ENCODE measurements at regions not wholly inside any gene's neighbourhood (a gene's known extent, or its start where the extent isn't known, plus 50 kb on each side); places are given as distances from the start of the nearest gene placed in this dataset.

DNA sequence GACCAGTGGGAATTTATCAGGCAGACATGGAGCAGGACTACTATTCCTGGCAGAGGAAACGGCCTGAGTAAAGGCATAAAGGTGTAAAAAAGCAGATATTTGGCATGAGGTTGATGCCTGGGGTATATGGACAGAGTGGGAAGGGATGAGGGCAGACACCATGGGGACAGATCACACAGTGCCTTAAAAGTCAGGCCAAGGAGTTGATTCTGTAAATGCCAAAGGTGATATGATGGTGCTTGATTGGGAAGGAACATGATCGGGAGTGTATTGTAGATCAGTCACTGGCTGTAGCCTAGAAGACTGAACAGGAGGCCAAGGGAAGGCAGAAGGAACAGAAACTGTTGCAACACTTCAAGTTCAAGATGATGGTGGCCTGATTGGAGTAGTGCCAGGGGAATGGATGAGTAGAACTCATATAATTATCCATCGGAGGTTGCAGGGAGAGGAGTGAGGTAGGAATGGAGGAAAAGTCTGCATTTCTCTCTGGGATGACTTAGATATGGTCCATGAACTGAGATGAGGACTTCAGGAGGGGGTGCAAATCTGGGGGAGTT is 594.3 kb upstream of the KLF4 start:
- no peak for DNase-seq

DNA sequence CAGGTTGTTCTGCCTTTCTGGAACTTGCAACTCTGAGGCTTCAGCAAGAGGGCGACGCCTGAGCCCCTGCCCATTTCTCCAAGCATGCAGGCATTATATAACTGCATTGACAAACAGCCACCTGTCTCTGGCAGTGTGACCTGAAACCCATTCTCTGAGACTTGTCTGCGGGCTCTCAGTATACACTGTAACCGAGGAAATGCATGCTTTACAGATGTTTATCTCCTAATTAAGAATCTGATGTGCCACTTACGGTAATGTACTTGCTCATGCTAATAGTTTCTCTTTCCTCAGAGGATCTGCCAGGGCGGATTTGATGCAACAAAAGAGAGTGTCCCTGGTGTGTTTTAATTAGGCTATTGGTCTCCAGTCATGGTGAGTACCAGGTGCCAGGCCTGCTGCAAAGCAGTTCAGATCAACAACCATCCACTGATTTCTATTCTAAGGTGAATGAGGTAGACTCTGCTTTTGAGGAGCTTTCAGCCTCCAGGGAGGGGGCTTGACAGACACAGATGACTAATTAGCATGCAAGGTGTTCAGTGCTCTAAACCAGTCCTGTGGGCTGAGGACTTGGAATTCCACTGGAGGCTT is 593.7 kb upstream of the KLF4 start:
- DNase-seq: no peak

DNA sequence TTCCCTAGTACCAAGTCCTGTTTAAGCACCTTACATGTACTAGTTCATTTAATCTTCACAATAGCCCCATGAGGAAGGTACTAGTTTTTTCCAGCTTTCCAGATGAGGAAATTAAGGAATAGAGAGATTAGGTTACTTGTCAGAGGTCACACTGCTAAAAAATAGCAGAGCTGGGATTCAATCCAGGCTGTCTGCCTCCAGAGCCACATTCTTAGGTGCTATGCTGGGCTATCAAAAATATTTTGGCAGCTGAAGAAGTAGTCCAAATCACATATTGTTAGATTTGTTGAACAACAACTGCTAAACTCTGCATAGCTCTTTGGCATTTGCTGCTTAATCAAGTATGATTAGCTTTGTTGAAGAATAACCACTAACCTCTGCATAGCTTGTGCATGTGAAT is 591.5 kb upstream of the KLF4 start:
- DNase-seq: no peak

DNA sequence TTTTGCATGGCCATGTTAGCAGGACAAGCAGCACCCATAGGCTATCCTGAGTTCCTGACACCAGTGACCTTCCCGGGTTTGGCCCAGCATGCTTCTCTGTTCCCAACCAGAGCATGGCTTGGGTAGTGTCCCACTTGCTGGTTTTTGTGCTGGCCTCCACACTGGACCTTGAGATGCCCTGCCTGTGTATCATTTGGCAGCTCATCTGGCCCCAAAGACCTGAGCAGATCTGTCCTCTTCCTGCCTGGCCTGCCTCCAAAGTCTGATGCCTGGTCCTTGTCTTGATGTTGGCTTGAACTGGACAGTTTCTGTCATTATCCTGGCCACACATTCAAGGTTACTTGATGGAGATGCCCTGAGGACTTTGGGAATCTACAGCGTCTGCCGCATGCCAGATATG is 590.7 kb upstream of the KLF4 start:
- DNase-seq: no peak

DNA sequence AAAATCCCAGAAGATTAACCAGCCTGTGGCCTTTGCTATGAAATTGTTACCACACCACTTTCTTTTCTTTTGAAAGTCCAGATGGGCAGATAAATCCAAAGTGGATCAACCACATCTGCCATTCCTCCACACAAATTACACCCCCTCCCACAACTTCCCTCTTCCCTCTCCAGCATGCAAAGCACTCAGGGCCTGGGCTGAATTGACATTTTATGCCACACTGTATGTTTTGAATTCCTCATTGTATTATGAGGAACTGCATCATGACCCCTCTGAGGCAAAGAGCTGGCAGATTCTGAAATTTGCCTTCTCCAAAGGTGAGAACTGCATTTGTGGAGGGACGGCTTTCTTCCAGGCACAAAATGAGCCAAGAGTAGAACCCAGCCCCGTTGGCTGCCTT is 589.2 kb upstream of the KLF4 start:
- no peak for DNase-seq

DNA sequence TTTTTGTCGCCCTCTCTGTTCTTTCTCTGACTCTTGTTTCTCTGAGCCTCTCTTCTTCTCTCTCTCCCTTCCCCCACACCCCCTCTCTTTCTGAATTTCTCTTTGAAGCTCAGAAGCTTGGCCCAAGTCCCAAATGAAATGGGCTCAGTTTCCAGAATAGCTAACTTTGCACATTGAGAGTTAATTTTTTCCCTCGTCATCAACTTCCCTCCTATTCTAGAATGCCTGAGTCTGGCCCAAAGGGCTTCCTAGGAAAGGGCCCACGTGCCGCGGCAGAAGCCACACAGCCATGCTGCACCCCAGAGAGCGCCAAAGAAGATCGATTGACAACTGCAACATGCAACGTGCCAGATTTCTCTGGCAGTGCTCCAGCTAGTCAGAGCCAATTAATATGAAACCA is 588.8 kb upstream of the KLF4 start:
- DNase-seq: no peak

DNA sequence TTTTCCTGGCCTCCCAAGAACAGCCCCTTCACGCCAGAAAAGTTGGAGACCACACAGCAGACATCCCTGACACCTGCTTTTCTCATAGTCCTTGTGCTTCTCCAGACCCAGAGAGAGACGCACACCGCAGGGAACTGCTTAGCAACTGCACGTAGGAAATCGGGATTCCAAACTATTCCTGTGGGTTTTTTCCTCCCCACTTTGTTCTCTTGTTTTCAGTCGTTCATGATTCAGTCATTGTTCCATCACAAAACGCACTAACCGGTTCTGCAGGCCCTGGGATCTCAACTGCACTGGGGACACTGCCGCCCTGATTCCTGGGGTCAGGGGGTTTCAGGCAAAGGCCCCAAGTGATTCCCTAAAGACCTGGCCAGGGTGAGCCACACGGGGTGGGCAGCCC is 588.0 kb upstream of the KLF4 start:
- DNase-seq: no peak

DNA sequence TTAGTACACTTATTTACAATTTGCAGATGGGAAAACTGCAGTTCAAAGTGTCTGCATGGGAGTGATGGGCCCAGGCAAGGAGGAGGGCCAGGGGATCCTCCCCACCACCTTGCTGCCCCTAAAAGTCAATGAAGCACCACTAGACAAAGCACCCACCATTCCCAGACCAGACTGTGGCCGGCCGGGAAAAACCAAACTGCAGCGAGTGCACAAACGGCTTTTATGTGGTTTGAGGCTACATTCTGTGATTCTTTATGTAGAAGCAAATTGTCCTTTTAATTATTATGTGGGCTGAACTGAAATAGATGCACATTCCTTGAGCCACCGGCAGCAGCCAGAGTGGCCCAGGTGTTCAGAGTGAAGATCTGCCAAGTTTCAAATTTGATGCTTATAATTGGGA is 585.3 kb upstream of the KLF4 start:
- DNase-seq: no peak

DNA sequence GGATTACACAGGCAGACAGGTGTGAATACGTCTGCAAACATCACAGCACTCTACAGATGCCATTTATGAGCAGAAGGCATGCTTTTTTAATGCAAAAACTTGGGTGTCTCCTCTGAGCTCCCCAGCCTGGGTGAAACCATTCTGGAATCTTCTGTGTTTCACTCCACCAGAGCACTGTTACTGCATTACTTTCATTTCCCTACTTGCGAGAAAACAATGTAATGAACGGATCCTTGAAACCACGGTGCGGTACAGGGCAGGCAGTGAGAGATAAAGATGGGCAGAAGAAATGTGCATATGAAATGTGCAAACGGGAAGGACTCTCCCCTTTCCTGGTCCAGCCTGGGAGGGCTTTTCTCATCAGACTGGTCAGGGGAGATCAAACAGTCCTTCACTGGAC is 584.3 kb upstream of the KLF4 start:
- DNase-seq: no peak

DNA sequence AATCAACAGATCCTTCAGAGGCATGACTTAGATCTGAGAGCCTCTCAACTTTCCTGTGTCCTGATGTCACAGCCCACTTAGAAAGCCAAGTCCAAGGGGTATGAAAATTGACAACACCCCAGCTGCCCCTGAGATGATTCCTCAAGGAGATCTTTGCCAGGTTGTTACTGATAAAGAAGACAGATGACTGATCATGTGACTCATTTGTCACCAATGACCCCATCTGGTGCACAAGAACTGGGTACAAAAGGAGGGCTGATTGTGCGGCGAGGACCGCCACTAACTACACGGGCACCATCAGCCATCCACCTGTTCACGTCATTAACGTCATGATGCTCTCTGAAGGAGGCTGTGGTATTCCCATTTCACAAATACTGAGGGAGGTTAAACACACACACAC is 583.2 kb upstream of the KLF4 start:
- DNase-seq: no peak

DNA sequence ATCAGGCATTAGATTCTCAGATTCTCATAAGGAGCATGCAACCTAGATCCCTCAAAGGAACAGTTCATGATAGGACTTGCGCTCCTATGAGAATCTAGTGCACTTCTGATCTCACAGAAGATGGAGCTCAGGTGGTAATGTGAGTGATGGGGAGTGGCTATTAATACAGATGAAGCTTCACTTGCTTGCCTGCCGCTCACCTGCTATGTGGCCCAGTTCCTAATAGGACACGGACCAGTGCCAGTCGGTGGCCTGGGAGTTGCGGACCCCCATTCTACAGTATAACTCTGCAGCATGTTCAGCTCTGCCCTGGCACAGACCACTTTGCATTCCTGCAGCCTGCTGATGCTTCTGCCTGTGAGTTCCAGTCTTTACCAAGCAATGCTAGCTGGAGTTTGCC is 581.3 kb upstream of the KLF4 start:
- no peak for DNase-seq

DNA sequence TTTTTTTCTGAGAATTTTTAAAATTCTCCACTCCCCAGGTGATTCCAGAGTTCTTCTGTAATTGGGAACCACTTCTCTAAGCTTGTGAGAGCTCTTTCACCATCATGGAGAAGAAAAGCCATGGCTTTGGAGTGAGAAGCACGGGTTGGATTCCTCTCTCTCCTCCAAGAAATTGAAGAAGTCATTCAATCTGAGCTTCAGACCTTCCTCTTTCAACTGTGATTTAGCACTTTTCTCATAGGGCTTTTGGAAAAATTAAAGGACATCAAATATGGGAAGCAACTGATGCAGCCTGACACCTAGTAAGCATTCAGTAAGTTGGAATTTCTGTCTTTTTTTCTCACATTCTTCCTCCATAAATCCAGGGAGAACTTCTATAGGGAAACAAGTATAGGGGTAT is 580.4 kb upstream of the KLF4 start:
- DNase-seq: no peak

DNA sequence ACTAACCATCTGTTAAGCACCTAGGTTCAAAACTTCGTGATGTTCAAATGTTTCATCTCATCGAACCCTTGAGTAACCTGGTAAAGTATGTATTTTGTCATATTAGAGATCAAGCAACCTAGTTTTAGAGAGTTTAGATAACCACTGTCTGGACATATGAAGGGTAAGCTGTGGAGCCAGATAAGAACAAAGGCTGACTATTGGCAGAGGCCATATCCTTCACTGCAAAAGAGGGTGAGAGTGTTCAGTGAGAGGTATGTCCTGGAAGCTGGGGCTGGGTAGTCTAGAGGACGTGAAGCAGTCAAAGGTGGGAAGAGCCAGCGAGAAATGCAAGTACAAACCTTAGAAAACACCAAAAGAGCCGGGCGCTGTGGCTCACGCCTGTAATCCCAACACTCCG is 573.1 kb upstream of the KLF4 start:
- no peak for DNase-seq

DNA sequence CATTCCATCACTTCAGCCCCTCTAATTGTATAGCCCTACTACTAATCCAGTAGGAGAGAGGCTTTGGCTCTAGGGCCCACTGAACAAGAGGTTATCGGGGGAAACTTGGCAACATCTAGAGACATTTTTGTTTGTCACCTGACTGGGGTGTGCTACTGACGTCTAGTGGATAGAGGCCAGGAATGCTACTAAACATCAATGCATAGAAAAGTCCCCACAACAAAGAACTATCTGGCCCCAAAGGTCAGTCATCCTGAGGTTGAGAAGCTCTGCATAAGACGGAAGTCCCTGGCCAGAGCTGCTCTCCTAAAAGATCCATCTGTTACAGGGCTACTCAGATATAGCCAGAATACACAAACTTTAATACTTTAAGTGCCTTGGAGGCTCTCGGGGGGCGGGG is 570.6 kb upstream of the KLF4 start:
- DNase-seq: no peak

DNA sequence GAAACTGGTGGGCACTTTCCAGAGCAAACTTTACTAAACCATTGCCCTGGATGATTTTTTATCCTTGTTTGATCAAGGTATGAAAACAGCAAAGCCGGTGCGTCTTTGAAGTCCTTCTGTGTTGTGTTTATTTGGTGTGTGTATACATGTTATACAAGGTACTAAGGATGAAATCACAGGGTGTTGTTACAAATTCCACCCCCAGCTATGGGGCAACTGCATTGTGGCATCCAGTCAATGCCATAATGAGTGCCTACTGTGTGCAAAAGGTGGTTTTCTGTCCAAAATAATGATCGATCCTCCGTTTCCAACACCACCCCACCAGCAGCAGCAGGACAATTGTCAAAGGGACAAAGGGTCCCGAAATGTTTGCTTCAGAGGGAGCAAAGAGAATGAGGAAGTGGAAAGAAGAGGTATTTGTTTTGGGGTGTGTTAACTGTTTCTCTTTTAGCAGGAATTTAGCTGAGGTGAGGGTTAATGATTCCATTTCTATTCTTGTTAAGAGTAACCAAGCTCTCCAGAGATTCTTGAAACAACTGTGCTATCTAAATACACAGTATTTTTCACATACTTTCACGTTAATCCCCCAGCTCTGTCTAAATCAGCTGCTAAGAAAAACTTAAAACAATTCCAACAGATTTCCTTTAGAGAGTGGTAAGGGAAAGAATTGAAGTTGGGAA is 568.7 kb upstream of the KLF4 start:
- no peak for DNase-seq

DNA sequence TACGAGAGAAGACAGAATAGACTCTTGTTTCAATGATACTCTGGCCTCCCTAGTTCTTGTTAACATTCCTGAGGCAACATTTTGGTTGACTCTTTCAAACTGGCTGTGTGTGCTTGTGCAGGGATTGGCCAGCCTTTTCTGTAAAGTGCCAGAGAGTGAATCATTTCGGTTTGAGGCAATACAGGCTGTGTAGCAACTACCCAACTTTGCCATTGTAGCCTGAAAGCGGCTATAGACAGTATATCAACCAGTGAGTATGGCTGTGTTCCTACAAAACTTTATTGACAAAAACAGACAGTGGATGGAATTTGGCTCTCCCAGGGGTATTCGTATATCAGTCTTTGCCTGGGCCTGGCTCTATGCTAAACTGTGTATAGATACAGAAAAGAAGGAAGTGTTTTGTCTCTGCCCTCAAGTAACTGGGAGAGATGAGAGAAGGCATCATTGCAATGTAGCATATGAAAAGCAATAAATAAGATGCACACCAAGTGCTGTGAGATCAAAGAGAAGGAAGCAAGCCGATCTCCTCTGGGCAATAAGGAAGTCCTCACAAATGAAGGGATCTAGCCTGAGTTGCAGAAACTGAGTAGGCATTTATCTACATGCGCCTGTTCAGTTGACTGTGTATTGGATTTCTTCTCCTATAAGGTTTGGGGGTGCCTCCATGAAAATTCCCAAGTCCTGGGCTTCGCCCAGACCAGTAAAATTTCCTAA is 568.0 kb upstream of the KLF4 start:
- DNase-seq: no peak

DNA sequence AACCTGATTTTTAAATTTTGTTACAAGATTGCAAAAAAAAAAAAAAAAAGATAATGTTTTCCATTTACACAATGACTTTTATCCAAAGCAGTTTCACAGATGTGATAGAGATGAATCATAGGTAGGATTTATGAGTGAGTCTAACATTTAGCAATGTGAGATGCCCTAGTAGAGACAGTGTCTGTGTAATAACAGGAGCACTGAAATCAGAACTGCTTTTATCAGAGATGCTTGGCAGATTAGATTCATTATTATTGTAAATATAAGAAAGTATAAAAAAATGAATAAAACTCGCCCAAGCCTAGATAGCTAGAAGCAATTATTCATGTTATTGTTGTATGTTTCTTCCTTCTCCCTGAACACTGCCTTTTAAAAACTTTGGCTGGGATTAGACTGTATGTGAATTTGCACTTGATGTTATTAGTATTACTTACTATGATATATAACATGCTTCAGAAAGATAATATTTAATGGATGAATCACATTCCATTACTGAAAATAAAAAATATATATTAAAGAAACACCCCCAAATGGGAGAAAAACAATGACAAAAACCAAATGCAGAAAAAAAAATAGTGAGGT is 567.3 kb upstream of the KLF4 start:
- DNase-seq: no peak

DNA sequence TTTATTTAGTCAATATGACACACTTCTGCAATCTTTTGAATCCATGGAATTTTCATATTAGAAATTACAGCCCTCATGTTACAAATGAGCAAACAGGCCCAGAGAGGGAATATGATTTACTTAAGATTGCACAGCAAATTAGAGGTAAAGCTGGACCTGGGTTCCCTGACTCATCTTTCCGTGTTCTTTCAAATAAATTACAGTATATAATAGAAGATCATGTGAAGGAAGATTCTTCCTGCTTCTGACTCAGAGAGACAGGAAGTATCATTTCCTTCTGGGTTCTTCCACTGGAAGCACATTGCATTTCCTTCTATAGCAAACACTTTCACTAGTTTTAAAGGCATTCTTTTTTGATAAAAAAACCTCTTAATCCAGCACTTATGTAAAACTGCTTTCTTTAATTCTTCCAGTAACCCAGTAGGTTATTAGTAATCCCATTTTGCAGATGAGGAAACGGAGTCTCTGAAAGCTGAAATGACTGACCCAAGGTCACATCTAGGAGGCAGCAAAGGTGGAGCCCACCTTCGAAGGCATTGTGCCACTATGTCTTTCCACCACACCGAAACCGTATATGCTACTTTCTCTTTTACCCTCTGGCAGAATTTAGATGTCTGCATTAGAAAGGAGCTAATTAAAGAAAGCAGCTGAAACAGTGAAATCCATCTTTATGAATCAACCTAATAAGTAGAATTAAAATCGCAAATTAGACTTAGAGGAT is 566.7 kb upstream of the KLF4 start:
- DNase-seq: no peak

DNA sequence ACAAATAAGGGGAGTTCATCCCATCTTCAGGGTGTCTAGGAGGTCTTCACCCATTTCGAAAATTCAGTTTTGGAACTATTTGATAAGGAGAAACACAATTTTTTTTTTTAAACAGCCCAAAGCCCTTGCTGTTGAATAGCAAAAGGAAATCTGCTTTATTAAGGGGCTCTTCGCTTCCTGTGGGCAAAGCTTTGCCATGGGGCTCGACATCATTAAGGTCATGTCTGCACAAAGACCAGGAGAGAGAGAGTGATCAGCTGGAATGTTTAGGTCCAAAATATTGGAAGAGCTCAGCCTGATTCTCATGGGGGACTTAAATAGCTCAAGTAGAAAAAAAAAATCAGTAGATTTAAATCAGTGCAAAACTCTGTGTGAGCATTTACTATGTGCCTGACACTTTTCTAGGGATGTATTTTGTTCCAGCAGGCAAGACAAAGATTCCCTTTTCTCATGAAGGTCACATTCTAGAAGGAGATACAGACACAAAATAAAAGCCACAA is 564.6 kb upstream of the KLF4 start:
- no peak for DNase-seq

DNA sequence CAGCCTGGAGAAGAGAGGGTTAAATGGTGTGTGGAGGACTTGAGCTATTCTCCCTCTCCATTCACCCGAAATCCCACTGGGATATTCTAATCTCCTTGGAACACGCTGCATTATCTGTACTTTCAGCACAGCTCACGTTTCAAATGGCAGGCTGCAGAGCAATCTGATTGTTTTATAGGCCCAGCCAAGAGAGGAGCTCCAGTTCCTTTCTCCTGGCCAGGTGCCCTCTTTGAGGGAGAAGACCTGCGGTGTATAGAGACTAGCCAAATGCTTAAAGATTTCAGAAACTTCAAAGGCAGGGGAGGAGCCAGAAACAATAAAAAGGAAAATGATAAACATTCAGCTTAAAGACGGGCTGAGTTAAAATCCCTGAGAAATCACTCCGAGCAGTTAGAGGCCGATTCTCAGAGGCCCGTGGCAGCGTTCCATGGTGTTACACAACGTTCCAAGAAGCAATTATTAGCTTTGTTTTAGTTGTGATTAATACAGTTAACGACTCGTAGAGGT is 564.0 kb upstream of the KLF4 start:
- DNase-seq: no peak

DNA sequence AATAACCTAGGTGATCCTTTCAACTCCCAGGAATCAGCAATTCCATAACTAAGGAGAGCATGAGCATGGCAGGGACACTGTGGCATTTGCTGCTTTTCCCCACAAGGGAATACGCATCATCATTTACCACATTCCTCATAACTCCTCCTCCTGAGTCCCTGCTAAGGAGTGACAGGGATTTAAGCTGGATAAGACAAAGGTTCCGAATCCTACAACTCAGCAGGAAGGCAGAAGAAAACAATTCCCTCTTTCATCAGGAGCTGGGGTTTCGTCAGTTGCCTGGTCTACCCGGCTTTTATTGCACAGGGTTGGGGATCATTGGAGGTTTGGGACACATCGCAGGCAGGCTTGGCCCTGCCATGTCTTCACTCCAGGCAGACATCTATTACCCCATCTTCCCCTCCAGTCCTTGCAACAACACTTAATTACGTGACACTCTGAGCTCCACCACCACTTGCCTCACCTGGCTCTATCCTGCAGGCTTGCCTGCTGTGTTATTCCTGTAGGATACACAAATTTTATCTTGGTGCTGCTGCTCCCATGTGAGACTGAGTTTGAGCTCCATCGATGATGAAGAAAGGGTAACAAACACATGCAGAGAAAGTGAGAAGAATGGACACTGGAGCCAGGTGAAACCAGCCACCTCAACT is 563.0 kb upstream of the KLF4 start:
- no peak for DNase-seq

DNA sequence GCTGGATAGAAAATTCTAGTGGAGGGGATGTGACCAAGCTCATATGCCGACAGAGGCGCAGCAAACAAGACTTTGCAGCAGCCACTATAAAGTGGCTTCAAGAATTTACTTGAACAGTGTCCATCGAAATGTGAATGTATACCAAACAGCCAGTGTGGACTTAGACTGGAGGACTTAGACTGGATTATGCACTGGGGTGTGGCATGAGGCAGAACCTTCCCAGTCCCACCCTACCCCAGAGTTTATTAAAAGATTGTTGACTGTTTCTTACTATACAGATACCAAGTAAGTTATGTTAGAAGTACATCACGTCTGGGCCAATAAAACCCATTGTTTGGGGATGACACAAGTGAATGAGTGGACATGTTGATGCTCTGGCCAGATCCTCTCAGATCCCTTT is 561.3 kb upstream of the KLF4 start:
- no peak for DNase-seq

Measured in activated CD4-positive, CD25-positive, alpha-beta regulatory T cell (primary cell).